CD4-positive, alpha-beta T cell treated with Interferon gamma for 1 hour (primary cell): ENCODE measurements at regions not wholly inside any gene's neighbourhood (a gene's known extent, or its start where the extent isn't known, plus 50 kb on each side); places are given as distances from the start of the nearest gene placed in this dataset.

Experiments
- DNase-seq: peaks from one replicate; pipeline ENCODE4 v3.0.0-alpha.2; 2020

DNA sequence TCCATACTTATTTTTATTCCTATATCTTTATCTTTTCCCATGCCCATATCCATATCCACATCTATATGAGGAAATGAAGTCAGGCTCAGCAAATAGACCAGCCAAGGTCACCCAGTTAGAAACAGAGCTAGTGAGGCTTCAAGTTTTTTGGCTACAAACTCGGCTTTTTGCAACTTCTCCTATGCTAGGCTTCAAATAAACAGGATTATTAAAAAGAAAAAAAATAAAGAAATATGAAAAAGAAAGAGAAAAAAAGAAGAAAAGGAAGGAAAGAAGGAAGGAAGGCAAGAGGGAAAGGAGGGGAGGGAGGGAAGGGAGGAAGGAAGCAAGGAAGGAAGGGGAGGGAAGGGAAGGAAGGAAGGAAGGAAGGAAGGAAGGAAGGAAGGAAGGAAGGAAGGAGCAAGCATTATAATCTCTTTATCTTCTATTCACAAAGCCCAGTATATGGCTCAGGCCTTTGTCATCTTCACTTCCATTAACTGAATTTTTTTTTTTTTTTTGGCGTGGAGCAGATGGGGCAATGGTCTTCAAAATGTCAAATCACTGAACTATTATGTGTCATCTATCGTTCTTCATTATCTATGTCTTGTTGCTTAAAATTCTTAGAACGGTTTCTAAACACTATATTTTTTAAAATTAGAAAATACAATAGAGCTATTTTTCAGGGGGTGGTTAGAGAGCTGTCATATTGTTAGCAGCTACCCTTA lies 418.2 kb downstream of the VRK1 start:
- DNase-seq, result no peak

DNA sequence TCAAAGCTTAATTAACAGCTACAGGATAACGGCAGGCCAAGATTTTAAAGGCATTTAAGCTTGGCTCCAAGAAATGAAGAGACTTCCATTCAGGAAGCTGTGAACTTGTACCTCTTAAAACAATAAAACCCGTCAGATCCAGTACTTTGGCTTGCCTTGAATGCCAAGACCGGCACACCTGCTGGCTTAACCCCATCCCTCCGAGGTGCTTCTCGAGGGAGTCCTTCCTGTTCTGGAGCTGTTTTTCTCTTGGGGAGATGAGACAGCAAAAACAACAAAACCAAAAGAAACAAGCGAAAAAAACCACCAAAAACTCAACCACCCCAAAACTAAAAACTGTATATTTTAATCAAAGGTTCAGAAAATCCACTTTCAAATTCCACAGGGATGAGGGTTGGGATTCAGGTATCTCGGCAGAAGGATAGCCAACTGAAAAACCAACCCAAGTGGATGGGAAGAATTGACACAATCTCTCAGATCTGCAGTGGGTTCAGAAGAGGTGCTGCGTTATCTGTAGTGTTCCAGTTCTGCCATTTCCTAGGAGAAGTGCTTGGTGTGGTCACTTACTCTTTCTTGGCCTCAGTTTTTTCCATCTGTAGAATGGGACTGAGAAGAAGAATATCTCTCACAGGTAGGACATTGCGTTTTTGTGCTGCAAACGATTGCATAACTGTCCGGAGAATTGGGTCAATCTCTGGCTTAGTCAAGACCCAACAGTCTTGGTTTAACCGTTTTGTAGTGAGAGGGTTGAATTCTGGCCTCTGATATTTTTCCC lies 420.1 kb downstream of the VRK1 start:
- DNase-seq, result no peak

DNA sequence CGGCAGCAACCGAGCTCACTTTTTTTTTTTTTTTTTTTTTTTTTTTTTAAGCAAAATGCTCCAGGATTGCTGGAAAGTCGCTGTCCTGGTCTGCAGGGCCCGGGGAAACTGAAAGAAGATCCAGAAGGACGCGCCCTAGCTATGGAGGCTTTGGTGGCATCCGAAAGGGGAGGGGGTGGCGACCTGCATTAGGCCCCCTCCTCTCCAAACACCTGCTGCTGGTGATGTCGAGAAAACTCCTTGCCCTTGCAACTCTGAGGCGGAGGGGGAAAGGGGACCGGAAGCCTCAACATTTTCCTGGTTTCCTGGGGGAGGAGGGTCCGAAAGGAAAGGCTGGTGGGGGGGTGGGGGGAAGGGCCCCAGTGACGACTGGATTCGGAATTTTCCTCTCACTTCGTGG lies 421.1 kb downstream of the VRK1 start:
- DNase-seq, result no peak

- DNase-seq, result no peak
These were observed 421.7 kb downstream of the VRK1 start for GRCh38 chr14:97218691-97219430.

- DNase-seq, result no peak
These were observed 422.3 kb downstream of the VRK1 start for GRCh38 chr14:97219431-97220017.

DNA sequence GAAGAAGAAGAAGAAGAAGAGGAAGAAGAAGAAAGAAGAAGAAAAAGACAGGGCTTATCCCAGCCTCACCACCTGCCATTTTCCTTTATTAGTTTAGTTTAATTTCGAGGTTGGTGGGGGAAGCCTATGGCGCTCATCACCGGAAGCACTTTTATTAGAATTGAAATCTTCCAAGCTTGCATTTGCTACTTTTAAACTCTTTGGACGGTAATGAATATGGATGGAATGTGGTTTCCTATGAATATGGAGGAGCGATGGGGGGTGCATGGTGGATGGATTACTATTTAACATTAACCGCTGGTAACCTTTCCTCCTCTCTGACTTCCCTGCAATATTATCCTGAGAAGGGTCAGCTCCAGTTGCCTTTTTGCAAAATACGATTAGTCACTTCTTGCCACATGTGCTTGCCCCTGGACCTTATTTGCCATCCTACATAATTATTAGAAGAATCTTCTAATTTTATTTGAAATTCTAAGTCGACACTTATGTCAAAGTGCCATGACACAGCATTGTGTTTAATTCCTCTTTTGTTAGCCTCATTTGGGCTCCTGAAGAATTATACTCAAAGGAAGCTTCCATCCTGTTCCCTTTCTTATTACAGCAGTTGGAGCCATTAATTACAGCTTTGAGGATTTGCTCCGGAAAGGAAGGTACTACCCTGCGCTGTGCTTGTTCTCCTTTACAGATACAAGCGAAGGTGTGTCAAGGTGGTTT lies 424.5 kb downstream of the VRK1 start:
- DNase-seq, result no peak

DNA sequence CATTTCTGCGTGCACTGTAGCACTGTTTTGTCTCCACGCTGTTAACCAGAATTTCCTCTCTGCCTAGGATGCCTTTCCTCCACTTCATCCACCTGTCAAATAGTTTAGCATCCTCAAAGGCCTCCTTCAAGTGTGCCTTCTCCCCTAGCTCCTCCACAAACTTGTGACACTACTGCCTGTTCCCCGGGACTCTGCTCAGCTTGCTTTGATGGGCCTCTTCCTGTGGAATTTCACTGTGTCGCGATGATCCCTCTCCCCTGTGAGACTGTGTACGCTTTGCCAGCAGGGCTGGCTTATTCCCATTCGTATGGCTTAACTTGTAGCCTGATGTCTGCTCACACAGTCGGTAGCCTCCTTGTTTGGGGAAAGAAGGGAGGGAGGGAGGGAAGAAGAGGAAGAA lies 426.8 kb downstream of the VRK1 start:
- DNase-seq, result no peak

GRCh38 chr14:97230051-97230450 lies 432.9 kb downstream of the VRK1 start:
- DNase-seq, result no peak

DNA sequence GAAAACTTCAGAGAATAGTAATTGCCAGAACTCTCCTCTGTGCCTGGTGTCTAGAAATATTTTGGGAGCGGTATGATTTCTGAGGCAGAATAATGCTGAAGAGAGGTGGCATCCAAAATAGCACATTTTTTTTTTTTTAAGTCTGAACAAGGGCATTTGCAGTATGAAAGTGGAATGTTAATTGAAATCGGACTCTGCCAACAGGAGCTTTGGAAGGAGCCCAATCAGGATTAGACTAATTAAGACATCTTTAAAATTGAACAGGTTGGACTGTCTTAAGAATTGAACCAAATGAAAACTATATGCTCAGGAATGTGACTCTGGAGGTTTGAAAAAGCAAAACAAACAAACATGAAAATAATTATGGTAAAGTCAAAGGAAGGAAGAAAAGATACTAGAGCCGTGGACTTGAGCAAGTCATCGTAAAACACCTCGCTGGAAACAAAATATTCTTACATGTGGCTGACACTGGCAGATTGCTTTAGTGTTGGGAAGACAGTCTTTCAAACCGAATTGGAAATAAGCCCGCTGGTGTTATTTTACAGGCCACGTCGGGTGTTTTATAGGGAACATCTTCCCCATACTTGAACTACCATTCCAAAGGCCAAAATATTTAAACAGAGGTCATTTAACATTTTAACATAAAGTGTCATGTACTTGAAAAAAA lies 436.3 kb downstream of the VRK1 start:
- DNase-seq, result no peak

DNA sequence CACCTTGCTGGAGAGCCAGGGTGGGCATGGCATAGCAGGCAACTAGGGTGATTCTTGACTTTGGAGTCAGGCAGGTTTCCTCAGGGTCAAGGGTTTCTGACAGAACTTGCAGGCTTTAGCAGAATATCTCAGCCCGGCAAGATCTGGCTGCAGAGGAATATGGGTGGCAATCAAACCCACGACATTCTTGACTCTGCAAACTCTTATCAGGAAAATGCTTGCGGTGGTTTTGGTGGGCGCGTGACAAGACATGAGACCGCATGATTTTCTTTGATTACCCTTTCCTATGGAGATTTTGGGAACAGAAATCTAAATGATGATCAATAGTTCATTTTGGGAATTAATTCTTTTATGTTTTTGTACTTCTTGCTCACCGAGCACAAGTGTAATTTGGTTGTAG lies 449.5 kb downstream of the VRK1 start:
- no peak for DNase-seq

- DNase-seq, result no peak
These were observed 451.8 kb downstream of the VRK1 start for GRCh38 chr14:97248973-97249372.

- DNase-seq, result no peak
These were observed 453.7 kb downstream of the VRK1 start for GRCh38 chr14:97250931-97251330.

- DNase-seq, result no peak
These were observed 454.4 kb downstream of the VRK1 start for GRCh38 chr14:97251491-97252155.

DNA sequence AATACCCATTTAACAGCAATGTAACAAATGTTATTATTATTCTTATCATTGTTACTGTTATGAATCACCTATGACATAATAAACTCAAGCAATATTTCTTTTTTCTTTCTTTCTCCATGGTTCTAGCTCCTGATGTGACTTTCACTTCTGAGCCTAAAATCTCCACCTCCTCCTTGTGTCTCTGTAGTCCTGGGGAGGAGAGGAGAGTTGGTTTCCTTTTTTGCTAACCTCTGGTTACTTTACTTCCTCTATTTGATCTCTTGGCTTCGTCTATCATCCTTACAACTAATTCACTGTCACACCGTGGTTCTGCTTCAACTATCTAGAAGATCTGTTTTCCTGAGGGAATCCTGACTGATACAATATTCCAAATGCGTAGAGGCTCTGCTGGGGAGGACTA lies 456.6 kb downstream of the VRK1 start:
- no peak for DNase-seq

DNA sequence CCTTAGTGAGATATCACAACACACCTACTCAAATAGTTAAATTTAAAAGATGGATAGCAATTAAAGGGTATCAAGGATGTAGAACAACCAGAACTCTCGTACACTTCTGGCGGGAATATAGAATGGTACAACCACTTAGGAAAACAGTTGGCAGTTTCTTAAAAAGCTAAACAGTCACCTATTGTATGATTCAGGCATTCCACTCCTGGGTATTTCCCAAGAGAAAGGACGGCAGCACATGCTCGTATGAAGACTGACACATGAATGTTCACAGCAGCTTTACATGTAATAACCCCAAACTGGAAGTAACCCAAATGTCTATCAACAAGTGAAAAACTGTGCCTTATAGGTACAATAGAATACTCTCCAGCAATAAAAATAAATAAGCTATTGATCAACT lies 465.2 kb downstream of the VRK1 start:
- no peak for DNase-seq

DNA sequence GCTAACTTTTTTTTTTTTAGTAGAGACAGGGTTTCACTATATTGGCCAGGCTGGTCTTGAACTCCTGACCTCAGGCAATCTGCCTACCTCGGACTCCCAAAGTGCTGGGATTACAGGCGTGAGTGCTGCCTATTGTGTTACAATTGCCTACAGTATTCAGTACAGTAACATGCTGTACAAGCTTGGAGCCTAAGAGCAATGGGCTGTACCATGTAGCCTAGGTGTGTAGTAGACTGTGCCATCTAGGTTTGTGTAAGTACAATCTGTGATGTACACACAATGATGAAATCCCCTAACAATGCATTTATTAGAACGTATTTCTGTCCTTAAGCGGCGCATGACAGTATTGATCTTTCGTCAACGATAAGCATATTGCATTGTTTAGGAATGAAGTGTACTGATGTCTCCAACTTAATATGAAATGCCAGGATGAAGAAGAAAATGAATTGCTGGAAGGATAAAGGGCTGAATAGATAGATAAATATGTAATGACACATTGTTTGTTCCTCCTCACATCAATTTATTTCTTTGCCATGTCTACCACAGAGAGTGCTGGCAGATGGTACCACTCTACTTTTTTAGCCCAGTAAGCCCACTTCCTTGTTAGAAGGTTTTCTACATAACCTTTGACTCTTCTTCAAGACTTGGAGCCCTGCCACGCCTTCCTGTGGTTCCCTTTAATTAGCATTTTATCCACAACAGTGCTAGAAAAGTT lies 467.5 kb downstream of the VRK1 start:
- DNase-seq, result no peak

DNA sequence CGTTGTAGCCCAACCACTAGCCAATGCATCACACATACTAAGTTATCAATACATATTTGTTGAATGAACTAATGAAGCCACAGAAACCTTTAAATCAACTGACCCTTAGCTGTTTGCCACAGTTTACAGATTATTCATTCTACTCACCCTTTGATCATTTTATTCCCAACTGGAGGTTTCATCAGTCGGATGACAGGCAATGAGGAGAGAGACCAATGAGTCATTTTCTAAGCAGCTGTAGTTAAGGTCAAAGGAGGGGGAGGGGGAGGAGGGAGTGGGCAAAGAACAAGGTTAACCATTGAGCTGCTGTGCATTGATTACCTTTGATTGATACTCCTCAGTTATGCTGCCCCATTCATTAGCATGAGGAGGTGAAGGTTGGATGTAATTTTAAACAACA lies 469.5 kb downstream of the VRK1 start:
- DNase-seq, result no peak

DNA sequence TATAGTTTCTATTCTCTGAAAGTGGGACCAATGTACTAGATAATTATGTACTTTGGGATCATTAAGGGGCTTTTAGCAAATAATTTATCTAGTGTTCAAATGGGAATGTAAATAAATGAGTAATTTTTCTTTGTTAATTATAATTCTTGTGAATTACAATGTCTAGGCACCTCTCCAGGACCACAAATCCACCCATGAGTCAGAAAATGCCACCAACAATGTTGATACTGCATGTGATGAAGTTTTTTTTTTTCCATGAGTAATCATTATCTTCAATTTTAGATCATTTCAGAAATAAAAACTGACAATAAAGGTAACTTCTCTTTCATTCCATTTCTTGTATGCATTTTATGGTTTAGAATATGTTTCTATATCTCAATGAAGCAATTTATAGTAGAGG lies 470.3 kb downstream of the VRK1 start:
- DNase-seq, result no peak

- DNase-seq, result no peak
These were observed 470.9 kb downstream of the VRK1 start for GRCh38 chr14:97268097-97268496.

DNA sequence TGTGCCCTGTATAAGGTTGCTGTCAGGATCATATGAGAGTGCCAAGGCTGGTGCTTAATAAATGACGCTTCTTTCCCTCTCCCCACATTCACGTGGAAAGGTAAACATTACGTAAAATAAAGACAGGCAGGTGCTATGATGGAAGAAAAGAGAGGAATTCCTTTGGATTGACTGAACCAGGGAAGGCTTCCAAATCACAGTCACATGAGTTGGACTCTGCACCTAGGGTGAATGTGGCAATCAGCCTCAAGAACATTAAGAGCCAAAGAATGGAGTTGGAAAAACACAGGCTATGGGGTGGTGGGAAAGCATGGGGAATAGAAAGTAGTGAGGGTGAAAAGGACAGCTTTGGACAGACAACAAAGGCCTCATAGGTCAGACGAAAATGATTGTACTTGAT lies 473.1 kb downstream of the VRK1 start:
- no peak for DNase-seq

- no peak for DNase-seq
These were observed 474.3 kb downstream of the VRK1 start for GRCh38 chr14:97271451-97271960.
